Liver (tissue), 8 donors: ENCODE measurements at regions not wholly inside any gene's neighbourhood (a gene's known extent, or its start where the extent isn't known, plus 50 kb on each side); places are given as distances from the start of the nearest gene placed in this dataset.

Source experiments
- DNase-seq: peaks from one replicate; pipeline ENCODE4 v3.0.0-alpha.2; 2017; ENCODE audit warnings: low spot score
- H3K27ac ChIP-seq, 2 donors: one replicate each; pipeline ENCODE4 v1.7.0; 2013; ENCODE audit warnings: inconsistent platforms in 2 of 2, low read length in 2 of 2, control low read depth in 1 of 2, low read depth in 1 of 2, mild to moderate bottlenecking in 1 of 2
- H3K27me3 ChIP-seq, 4 donors: one replicate each; pipeline versions ENCODE4 v1.6.1 to v1.7.0; 2013; ENCODE audit warnings: low read length in 3 of 4, inconsistent platforms in 1 of 4, mild to moderate bottlenecking in 1 of 4, moderate library complexity in 1 of 4; ENCODE audit not compliant: control insufficient read depth in 4 of 4, insufficient read depth in 4 of 4
- H3K36me3 ChIP-seq, 4 donors: one replicate each; pipeline versions ENCODE4 v1.6.1 to v1.7.0; 2013; ENCODE audit warnings: low read length in 3 of 4, mild to moderate bottlenecking in 3 of 4, low read depth in 1 of 4, moderate library complexity in 1 of 4; ENCODE audit not compliant: control insufficient read depth in 4 of 4, insufficient read depth in 3 of 4
- H3K4me1 ChIP-seq, 4 donors: one replicate each; pipeline versions ENCODE4 v1.6.1 to v1.7.0; 2013; ENCODE audit warnings: low read length in 3 of 4, mild to moderate bottlenecking in 3 of 4, moderate library complexity in 1 of 4; ENCODE audit not compliant: control insufficient read depth in 4 of 4, insufficient read depth in 4 of 4
- H3K4me3 ChIP-seq, 3 donors: one replicate each; pipeline versions ENCODE4 v1.6.1 to v1.7.0; 2013; ENCODE audit warnings: low read length in 3 of 3, control low read depth in 1 of 3, low read depth in 1 of 3, mild to moderate bottlenecking in 1 of 3
- H3K9ac ChIP-seq, 2 donors: one replicate each; pipeline ENCODE4 v1.7.0; 2013; ENCODE audit warnings: low read length in 2 of 2, mild to moderate bottlenecking in 2 of 2, moderate library complexity in 2 of 2, control low read depth in 1 of 2, low read depth in 1 of 2
- H3K9me3 ChIP-seq, 4 donors: one replicate each; pipeline versions ENCODE4 v1.6.1 to v1.7.0; 2013; ENCODE audit warnings: low read length in 3 of 4; ENCODE audit not compliant: control insufficient read depth in 4 of 4
- ATF3 ChIP-seq: IDR thresholded peaks from 2 replicates; pipeline ENCODE4 v1.6.1; 2016; ENCODE audit warnings: antibody characterized with exemption
- CTCF ChIP-seq: fragments of 150-350 bp; IDR thresholded peaks from 2 replicates; pipeline ENCODE4 v1.5.1; 2017; ENCODE audit warnings: improper control_type of control experiment, low read depth, low read length; ENCODE audit not compliant: missing input control
- EGR1 ChIP-seq, 2 donors: IDR thresholded peaks; 2 replicates each; pipeline ENCODE4 v1.6.1; 2016 to 2018; ENCODE audit warnings: antibody characterized with exemption in 2 of 2, low read depth in 2 of 2
- FOXA1 ChIP-seq: IDR thresholded peaks from 2 replicates; pipeline ENCODE4 v1.6.1; 2016; ENCODE audit warnings: antibody characterized with exemption
- FOXA2 ChIP-seq: IDR thresholded peaks from 2 replicates; pipeline ENCODE4 v1.6.1; 2016; ENCODE audit warnings: antibody characterized with exemption
- GABPA ChIP-seq, 2 donors: IDR thresholded peaks in 1 of 2; conservative IDR thresholded peaks in 1 of 2; 2 replicates each; pipeline ENCODE4 v1.6.1; 2016; ENCODE audit warnings: antibody characterized with exemption in 2 of 2, mild to moderate bottlenecking in 1 of 2, moderate library complexity in 1 of 2
- HNF4A ChIP-seq, 2 donors: conservative IDR thresholded peaks; 2 replicates each; pipeline ENCODE4 v1.6.1; 2016; ENCODE audit warnings: antibody characterized with exemption in 2 of 2, mild to moderate bottlenecking in 2 of 2
- HNF4G ChIP-seq: IDR thresholded peaks from 2 replicates; pipeline ENCODE4 v1.6.1; 2016; ENCODE audit warnings: antibody characterized with exemption
- JUND ChIP-seq, 2 donors: IDR thresholded peaks; 2 replicates each; pipeline ENCODE4 v1.6.1; 2016; ENCODE audit warnings: antibody characterized with exemption in 2 of 2
- MAX ChIP-seq: IDR thresholded peaks from 2 replicates; pipeline ENCODE4 v1.6.1; 2016; ENCODE audit warnings: antibody characterized with exemption
- NR2F2 ChIP-seq: IDR thresholded peaks from 2 replicates; pipeline ENCODE4 v1.6.1; 2016; ENCODE audit warnings: antibody characterized with exemption
- RAD21 ChIP-seq, 2 donors: IDR thresholded peaks; 2 replicates each; pipeline ENCODE4 v1.6.1; 2016; ENCODE audit warnings: antibody characterized with exemption in 2 of 2, mild to moderate bottlenecking in 2 of 2
- REST ChIP-seq: IDR thresholded peaks from 2 replicates; pipeline ENCODE4 v1.6.1; 2016; ENCODE audit warnings: antibody characterized with exemption, mild to moderate bottlenecking
- RXRA ChIP-seq, 2 donors: IDR thresholded peaks; 2 replicates each; pipeline ENCODE4 v1.6.1; 2017 to 2018; ENCODE audit warnings: antibody characterized with exemption in 2 of 2, mild to moderate bottlenecking in 1 of 2
- SP1 ChIP-seq: IDR thresholded peaks from 2 replicates; pipeline ENCODE4 v1.6.1; 2018; ENCODE audit warnings: antibody characterized with exemption, mild to moderate bottlenecking
- TAF1 ChIP-seq: conservative IDR thresholded peaks from 2 replicates; pipeline ENCODE4 v1.6.1; 2016; ENCODE audit warnings: antibody characterized with exemption, mild to moderate bottlenecking
- YY1 ChIP-seq: IDR thresholded peaks from 2 replicates; pipeline ENCODE4 v1.6.1; 2016; ENCODE audit warnings: antibody characterized with exemption, mild to moderate bottlenecking
- ZBTB33 ChIP-seq: IDR thresholded peaks from 2 replicates; pipeline ENCODE4 v1.6.1; 2016; ENCODE audit warnings: antibody characterized with exemption
- WGBS: extraction: QIAGEN DNeasy Blood & Tissue Kit; methylation state at CpG from one replicate; pipeline ENCODE4 v1.1.7; 2013; 5-methylcytosine and 5-hydroxymethylcytosine counted together
- donor health status: healthy.
- donor health status: healthy.
- donor health status: healthy.
- donor health status: healthy.
- donor health status: healthy.

GRCh38 chr21:20207335-20207734, 790.9 kb upstream of the NCAM2 start:
- no peak overlapping the region for H3K27ac ChIP-seq
- DNase-seq: no peak
- no peak for TF ChIP-seq ATF3
- no peak for TF ChIP-seq RAD21 (IDR thresholded peaks at IDR 0.05)
- no peak for TF ChIP-seq SP1
- no peak for TF ChIP-seq HNF4G
- no peak for TF ChIP-seq NR2F2
- TF ChIP-seq HNF4A (conservative IDR thresholded peaks at IDR 0.05): no peak
- TF ChIP-seq RXRA (IDR thresholded peaks at IDR 0.05): no peak
- no peak for TF ChIP-seq MAX
- no peak for TF ChIP-seq FOXA2
- no peak for TF ChIP-seq EGR1 (IDR thresholded peaks at IDR 0.05; ENCODE audit: low read depth in 2 of 2)
- TF ChIP-seq YY1: no peak
- no peak for TF ChIP-seq CTCF
- TF ChIP-seq ZBTB33: no peak
- TF ChIP-seq REST: no peak
- no peak for TF ChIP-seq JUND (IDR thresholded peaks at IDR 0.05)
- TF ChIP-seq FOXA1: no peak
- TF ChIP-seq GABPA (IDR thresholded peaks at IDR 0.05 in 1 of 2, conservative IDR thresholded peaks at IDR 0.05 in 1 of 2): no peak
- TF ChIP-seq TAF1: no peak
- H3K9ac ChIP-seq: no peak overlapping the region
- H3K27me3 ChIP-seq: no peaks in the 10 kb centered on the region
- no peak overlapping the region for H3K4me3 ChIP-seq
- no peaks in the 10 kb centered on the region for H3K9me3 ChIP-seq
- 62% methylated on average over 3 of the region's 3 CpGs for WGBS
- H3K4me1 ChIP-seq: no peaks in the 10 kb centered on the region
- no peaks in the 10 kb centered on the region for H3K36me3 ChIP-seq
